ENCODE measurements at regions not wholly inside any gene's neighbourhood (a gene's known extent, or its start where the extent isn't known, plus 50 kb on each side); places are given as distances from the start of the nearest gene placed in this dataset.
"Not testable (repeated sequence)": the region's sequence is repeated elsewhere in the genome, so short reads cannot be mapped to it uniquely, and the experiment has no call there.

GRCh38 chr10:36463390-36463789 is 662.0 kb upstream of the ANKRD30A start:
- H3K9ac ChIP-seq (ENCODE audit: insufficient read depth, low read length, poor library complexity, severe bottlenecking) = no peak overlapping the region
- H3K27me3 Mint-ChIP-seq (ENCODE audit: low read depth in 3 of 3) = no peaks in the 10 kb centered on the region
- H3K79me2 ChIP-seq (ENCODE audit: insufficient read depth, low read length) = no peaks in the 10 kb centered on the region
- no peak for DNase-seq
- H3K27me3 ChIP-seq (ENCODE audit: control insufficient read depth in 2 of 2, insufficient read depth in 2 of 2, low read length in 2 of 2) = no peaks in the 10 kb centered on the region
- no peaks in the 10 kb centered on the region for H3K4me1 ChIP-seq (ENCODE audit: control insufficient read depth in 1 of 2, insufficient read depth in 2 of 2, low read length in 2 of 2)
- no peaks in the 10 kb centered on the region for H4K20me1 ChIP-seq (ENCODE audit: insufficient read depth, low read length)
- H3K27ac Mint-ChIP-seq = no peak overlapping the region
- WGBS (ENCODE audit: insufficient coverage) = 100% methylated on average over 1 of the region's 2 CpGs
- H3K36me3 Mint-ChIP-seq = no peaks in the 10 kb centered on the region
- no peaks in the 10 kb centered on the region for H3K36me3 ChIP-seq (replicated peaks in 1 of 2; ENCODE audit: control insufficient read depth in 1 of 2, insufficient read depth in 2 of 2, low read length in 2 of 2)
- intact Hi-C loops (cut with micrococcal nuclease) = no loop called here
- H3K4me3 Mint-ChIP-seq = no peak overlapping the region
- no peak overlapping the region for H3K4me2 ChIP-seq (replicated peaks; ENCODE audit: extremely low read depth, low read length, poor library complexity, severe bottlenecking)
- TF ChIP-seq, protein P1, sequence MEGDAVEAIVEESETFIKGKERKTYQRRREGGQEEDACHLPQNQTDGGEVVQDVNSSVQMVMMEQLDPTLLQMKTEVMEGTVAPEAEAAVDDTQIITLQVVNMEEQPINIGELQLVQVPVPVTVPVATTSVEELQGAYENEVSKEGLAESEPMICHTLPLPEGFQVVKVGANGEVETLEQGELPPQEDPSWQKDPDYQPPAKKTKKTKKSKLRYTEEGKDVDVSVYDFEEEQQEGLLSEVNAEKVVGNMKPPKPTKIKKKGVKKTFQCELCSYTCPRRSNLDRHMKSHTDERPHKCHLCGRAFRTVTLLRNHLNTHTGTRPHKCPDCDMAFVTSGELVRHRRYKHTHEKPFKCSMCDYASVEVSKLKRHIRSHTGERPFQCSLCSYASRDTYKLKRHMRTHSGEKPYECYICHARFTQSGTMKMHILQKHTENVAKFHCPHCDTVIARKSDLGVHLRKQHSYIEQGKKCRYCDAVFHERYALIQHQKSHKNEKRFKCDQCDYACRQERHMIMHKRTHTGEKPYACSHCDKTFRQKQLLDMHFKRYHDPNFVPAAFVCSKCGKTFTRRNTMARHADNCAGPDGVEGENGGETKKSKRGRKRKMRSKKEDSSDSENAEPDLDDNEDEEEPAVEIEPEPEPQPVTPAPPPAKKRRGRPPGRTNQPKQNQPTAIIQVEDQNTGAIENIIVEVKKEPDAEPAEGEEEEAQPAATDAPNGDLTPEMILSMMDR (IDR thresholded peaks at IDR 0.05) = no peak
- peaks cover 0 to 13% of the 10 kb centered on the region in 2 donors for H3K9me3 ChIP-seq (replicated peaks in 1 of 2; ENCODE audit: control insufficient read depth in 1 of 2, insufficient read depth in 1 of 2, low read length in 2 of 2)
- no peak overlapping the region for H3K27ac ChIP-seq (ENCODE audit: low read depth in 1 of 2, low read length in 2 of 2)
- H3K4me3 ChIP-seq (replicated peaks in 1 of 3; ENCODE audit: low read depth in 2 of 3, low read length in 3 of 3) = no peak overlapping the region
- no peak overlapping the region for H2AFZ ChIP-seq (ENCODE audit: insufficient read depth, low read depth, low read length, poor library complexity, severe bottlenecking)
- no peaks in the 10 kb centered on the region for H3K4me1 Mint-ChIP-seq
- peaks cover 0 to 10% (median 8%) of the 10 kb centered on the region in 7 donors for H3K9me3 Mint-ChIP-seq

DNA sequence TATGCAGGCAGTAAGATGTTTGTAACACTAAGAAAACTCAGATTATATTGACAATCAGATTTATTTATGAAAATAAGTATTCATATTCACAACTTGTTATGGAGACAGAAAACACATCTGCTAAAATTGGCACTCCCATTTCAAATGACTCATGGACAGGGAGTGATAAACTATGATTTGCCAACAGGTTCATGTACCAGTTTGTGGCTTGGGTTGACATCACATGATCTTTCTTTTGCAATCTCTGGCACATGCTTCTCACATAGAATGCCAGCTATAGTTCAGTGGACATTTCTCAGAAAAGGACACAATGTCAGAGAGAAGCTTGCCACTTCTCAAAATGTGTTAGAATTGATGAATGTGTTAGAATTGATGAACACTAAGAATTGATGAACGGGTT is 663.2 kb upstream of the ANKRD30A start:
- H3K27me3 Mint-ChIP-seq (ENCODE audit: low read depth in 3 of 3) = no peaks in the 10 kb centered on the region
- TF ChIP-seq, protein P1 (IDR thresholded peaks at IDR 0.05) = no peak
- Histone ChIP-seq H3K79me2 (ENCODE audit: insufficient read depth, low read length) (no peaks in the 10 kb centered on the region), H3K27me3 (ENCODE audit: control insufficient read depth in 2 of 2, insufficient read depth in 2 of 2, low read length in 2 of 2) (no peaks in the 10 kb centered on the region), H3K27ac (ENCODE audit: low read depth in 1 of 2, low read length in 2 of 2) (no peak overlapping the region), H3K9ac (ENCODE audit: insufficient read depth, low read length, poor library complexity, severe bottlenecking) (no peak overlapping the region), H2AFZ (ENCODE audit: insufficient read depth, low read depth, low read length, poor library complexity, severe bottlenecking) (no peak overlapping the region), H3K4me1 (ENCODE audit: control insufficient read depth in 1 of 2, insufficient read depth in 2 of 2, low read length in 2 of 2) (no peaks in the 10 kb centered on the region), H3K9me3 (replicated peaks in 1 of 2; ENCODE audit: control insufficient read depth in 1 of 2, insufficient read depth in 1 of 2, low read length in 2 of 2) (peaks cover 0 to 16% of the 10 kb centered on the region in 2 donors), H3K4me3 (replicated peaks in 1 of 3; ENCODE audit: low read depth in 2 of 3, low read length in 3 of 3) (no peak overlapping the region), H3K36me3 (replicated peaks in 1 of 2; ENCODE audit: control insufficient read depth in 1 of 2, insufficient read depth in 2 of 2, low read length in 2 of 2) (no peaks in the 10 kb centered on the region), H4K20me1 (ENCODE audit: insufficient read depth, low read length) (no peaks in the 10 kb centered on the region), H3K4me2 (replicated peaks; ENCODE audit: extremely low read depth, low read length, poor library complexity, severe bottlenecking) (no peak overlapping the region)
- H3K4me3 Mint-ChIP-seq = no peak overlapping the region
- no peak overlapping the region for H3K27ac Mint-ChIP-seq
- intact Hi-C loops (cut with micrococcal nuclease) = no loop called here
- no peaks in the 10 kb centered on the region for H3K4me1 Mint-ChIP-seq
- WGBS (ENCODE audit: insufficient coverage) = no CpG with 5 or more reads among the region's 1 CpG
- no peak for DNase-seq
- H3K36me3 Mint-ChIP-seq = no peaks in the 10 kb centered on the region
- peaks cover 0 to 15% (median 12%) of the 10 kb centered on the region in 7 donors for H3K9me3 Mint-ChIP-seq

- H3K4me3 Mint-ChIP-seq; H3K9ac ChIP-seq (ENCODE audit: insufficient read depth, low read length, poor library complexity, severe bottlenecking); intact Hi-C loops (cut with micrococcal nuclease); H3K4me1 ChIP-seq (ENCODE audit: control insufficient read depth in 1 of 2, insufficient read depth in 2 of 2, low read length in 2 of 2); H3K27ac Mint-ChIP-seq; DNase-seq; H4K20me1 ChIP-seq (ENCODE audit: insufficient read depth, low read length); H3K4me1 Mint-ChIP-seq; H3K79me2 ChIP-seq (ENCODE audit: insufficient read depth, low read length); H3K36me3 ChIP-seq (replicated peaks in 1 of 2; ENCODE audit: control insufficient read depth in 1 of 2, insufficient read depth in 2 of 2, low read length in 2 of 2); H3K4me2 ChIP-seq (replicated peaks; ENCODE audit: extremely low read depth, low read length, poor library complexity, severe bottlenecking); H3K4me3 ChIP-seq (replicated peaks in 1 of 3; ENCODE audit: low read depth in 2 of 3, low read length in 3 of 3); H2AFZ ChIP-seq (ENCODE audit: insufficient read depth, low read depth, low read length, poor library complexity, severe bottlenecking); H3K27ac ChIP-seq (ENCODE audit: low read depth in 1 of 2, low read length in 2 of 2); H3K27me3 Mint-ChIP-seq (ENCODE audit: low read depth in 3 of 3); H3K36me3 Mint-ChIP-seq; H3K27me3 ChIP-seq (ENCODE audit: control insufficient read depth in 2 of 2, insufficient read depth in 2 of 2, low read length in 2 of 2): not testable (repeated sequence)
- H3K9me3 ChIP-seq (replicated peaks in 1 of 2; ENCODE audit: control insufficient read depth in 1 of 2, insufficient read depth in 1 of 2, low read length in 2 of 2) = peaks cover 0 to 24% of the 10 kb centered on the region in 2 donors
- H3K9me3 Mint-ChIP-seq = peaks cover 2 to 25% (median 16%) of the 10 kb centered on the region in 7 donors
Measured at GRCh38 chr10:36458437-36458836, 667.0 kb upstream of the ANKRD30A start.
